NCI-H2196 (cell line): ENCODE measurements at regions not wholly inside any gene's neighbourhood (a gene's known extent, or its start where the extent isn't known, plus 50 kb on each side); places are given as distances from the start of the nearest gene placed in this dataset.

Experiments used
- DNase-seq: peaks from one replicate; lab custom pipeline; 2025; ENCODE audit not compliant: unreplicated experiment; lab: John Stamatoyannopoulos, UW

DNA sequence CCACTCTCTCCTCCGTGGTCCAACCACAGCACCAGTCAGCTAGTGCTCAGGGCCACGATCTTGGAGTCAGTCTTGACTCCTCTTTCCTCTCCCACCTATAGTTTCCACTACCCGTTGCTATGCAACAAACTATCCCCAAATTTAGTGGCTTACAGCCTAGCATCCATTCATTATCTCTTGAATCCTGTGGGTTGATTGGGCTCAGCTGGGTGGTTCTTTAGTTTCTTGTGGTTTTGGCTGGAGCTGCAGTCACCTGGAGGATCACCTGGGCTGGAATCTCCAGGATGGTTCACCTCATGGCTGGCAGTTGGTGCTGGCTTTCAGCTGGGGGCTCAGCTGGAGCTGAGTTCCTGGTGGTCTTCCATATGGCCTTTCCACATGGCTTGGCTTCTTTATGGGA lies 149.9 kb downstream of the ASB1 start:
- DNase-seq = no peak

GRCh38 chr2:238578256-238578655 lies 151.5 kb downstream of the ASB1 start:
- no peak for DNase-seq

GRCh38 chr2:238580486-238580885 lies 153.8 kb downstream of the ASB1 start:
- DNase-seq = no peak

DNA sequence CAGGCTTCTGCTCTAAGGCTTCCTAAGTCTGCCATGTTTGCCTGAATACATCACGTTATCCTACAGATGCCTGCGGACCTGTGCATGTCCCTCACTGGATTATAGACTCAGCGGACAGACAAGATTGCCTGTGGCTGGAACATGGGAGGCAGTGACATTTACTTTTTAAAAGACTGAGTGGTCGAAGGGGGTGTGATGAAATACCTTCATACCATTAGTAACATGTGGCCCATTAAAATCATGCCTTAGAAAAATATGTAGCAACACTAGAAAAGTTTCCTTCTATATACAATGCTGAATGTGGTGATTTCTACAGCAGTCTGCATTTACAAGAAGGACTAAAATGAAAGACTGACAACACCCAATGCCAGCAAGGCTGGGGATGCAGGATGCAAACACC lies 154.4 kb downstream of the ASB1 start:
- DNase-seq = no peak

- no peak for DNase-seq
Observed at GRCh38 chr2:238582159-238582558, 155.4 kb downstream of the ASB1 start.

- no peak for DNase-seq
Observed at GRCh38 chr2:238584617-238585016, 157.9 kb downstream of the ASB1 start.

DNA sequence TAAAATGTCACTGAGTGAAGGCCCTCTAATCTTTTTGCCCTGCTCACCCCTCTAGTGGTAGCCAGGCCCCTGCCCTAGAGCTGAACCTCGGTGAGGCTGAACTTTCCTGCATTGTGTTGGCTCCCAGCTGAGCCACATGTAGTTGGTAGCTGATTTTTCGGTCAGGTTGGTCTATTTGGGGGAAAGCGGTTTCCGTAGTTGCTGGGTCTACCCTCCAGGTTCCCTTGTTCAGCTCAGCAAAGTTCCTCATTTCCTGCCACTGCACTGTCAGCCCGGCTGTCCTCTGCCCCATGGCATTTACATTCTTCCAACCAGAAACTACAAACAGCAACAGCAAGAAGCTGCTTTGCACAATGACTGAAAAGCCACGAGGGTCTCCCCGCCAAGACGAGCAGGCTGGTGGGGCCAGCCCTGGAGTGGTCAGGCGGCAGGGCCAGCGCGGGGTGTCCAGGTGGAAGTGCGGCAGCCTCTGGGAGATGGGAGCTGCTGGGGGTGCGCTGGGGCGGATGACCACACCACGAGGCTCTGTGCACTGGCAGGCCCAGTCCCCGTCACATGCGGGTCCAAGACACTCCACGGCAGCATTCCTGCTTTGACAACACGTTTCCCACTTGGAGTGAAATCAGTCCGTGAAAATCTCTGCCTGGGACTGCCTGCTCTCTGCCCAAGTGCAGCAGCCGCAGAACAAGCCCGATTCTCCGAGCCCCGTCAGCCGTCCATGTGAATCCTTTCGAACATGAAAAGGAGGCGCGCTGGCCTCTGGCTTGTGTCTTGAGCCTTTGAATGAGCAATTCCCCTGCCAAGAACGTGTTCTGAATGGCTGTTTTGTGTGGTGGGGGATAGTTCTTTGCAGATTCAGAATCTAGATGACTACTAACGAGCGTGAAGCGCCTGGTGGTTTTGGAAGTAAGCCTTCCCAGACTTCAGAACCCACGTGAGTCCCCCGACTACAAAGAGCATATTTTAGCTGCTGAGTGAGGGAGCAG lies 159.4 kb downstream of the ASB1 start:
- no peak for DNase-seq

DNA sequence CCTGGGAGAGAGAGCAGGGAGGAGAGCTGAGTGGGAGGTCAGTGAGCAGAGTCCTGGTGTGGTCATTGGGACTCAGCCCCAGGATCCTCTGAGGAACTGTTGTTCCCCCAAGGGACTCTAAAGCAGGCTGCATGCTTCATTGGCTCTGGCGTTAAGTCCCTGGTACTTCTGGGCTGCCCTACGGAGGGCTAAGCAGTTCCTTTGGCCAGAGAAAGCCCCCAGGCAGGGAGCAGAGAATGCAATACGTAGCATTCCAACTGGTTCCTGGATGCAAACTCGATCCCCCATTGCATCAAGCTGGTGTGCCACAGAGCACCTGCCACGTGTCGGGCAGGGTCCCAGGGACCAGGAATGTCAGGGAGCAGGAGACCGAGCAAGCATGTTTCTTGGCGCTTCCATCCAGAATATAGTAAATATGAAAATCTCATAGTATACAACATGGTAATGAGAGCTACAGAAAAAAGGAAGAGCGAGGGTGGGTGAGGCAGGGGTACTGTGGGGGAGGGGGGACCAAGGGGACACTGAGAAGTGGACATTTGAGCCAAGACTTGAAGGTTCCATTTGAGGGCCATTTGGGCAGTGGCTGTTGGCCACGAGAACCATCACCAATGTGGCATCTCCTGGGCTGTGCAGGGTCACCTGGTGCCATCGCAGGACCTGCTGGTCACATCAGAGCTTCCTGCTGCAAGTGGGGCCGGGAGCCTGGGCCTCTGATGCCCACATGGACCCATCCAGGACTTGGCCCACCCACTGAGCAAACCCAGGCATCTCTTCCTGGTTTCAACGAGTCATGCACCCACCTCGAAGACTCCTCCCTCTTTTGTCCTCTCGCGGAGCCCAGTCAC lies 160.4 kb downstream of the ASB1 start:
- no peak for DNase-seq

DNA sequence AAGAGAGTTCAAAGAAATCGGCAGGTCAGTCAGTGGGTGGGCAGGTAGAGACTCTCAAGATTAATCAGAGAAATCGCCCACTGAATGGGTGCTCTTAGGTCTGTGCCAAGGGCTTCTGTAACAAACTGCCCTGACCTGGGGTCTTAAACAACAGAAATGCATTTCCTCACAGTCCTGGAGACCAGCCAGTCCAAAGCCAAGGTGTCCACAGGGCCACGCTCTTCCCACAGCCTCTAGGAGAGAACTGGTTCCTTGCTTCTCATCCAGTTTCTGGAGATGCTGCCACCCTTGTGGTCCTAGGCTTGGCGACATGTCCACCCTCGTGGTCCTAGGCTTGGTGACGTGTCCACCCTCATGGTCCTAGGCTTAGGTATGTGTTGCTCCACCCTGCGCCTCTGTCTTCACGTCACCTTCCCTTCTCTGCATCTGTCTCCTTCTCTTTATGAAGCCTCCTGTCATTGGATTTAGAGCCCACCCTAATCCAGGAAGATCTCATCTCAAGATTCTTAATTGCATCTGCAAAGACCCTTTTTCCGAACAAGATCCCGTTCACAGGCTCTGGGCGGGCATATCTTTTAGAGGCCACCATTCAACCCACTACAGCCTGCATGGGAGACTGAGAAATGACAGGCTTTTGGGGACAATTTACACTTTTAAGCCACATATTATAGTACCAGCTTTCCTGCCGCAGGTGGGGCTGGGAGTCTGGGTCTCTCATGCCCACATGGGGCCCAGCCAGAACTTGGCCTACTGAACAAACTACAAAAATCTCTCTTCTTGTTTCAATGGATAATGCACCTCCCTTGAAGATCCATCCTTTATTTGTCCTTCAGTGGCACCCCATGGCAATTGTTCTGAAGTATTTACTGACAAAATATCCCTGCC lies 161.3 kb downstream of the ASB1 start:
- no peak for DNase-seq

GRCh38 chr2:238589591-238590460 lies 163.1 kb downstream of the ASB1 start:
- DNase-seq = no peak

DNA sequence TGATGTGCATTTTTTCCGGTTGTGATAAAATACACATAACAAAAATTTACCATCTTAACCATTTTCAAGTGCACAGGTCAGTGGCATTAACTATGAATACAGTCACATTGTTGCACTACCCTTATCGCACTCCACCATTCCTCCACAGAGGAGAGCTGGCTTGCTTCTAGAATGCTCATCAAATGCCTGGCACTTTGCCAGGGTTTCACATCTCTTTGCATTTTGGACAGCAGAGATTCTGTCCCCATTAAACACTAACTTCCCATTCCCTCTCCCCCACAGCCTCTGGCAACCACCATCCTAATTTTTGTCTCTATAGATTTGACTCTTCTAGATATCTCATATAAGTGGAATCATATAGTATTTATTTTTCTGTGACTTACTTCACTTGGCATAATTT lies 165.0 kb downstream of the ASB1 start:
- no peak for DNase-seq

DNA sequence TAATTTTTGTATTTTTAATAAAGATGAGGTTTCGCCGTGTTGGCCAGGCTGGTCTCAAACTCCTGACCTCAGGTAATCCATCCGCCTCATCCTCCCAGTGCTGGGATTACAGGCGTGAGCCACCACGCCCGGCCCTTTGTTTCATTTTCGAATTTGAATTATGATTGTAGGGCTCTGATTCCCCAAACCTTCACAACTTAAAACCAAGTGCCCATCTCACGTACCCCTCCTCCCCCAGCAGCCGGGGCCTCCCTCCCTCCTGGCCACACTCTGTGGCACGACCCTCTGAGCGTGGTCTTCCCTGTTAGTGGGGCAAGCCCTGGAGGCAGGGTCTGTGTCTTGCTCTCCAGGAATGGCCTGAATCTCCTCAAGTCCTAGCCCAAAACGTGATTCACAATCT lies 166.5 kb downstream of the ASB1 start:
- no peak for DNase-seq

- DNase-seq = no peak
Observed at GRCh38 chr2:238593678-238594077, 167.0 kb downstream of the ASB1 start.

DNA sequence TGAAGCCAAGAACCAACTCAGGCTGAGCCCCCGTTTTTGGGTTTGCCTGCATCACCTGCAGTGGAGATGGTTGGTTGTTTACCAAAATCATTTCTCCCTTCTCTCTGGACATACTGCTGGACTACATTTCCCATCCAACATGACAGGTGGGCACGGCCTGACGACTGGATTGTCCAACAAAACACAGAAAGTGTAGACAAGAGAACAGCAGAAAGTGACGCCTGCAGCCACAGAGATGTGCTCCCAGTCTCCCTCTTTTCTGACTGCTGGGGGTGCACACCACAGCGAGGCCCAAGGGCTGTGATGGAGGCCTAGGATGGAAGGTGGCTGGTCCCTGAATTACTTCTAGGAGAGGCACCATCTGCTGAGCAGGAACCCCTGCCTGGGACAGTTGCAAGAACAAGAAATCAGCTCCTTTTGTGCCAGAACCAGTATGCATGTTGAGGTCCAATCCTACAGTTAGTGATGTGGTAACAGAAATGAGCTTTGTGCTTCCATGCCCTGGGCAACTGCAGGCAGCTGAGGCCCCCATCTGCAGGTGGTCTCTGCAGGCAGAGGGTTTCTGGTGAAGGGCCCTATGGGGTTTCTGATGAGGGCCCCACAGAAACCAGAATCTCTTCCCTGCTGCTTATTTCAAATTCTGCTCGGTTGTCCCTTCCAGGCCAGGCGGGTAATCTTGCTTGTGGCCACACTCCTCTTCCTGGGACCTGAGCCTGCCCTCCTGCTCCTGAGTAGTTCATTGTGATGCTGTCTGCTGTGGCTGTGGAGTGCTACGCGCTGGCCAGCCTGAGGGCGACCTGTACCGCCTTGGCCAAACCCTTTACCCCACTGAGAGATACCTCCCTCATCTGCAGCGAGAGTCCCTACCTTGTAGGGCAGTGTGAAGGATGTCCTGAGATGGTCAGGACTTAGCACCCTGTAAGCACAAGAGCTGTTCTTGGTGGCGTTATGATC lies 168.3 kb downstream of the ASB1 start:
- DNase-seq = no peak

DNA sequence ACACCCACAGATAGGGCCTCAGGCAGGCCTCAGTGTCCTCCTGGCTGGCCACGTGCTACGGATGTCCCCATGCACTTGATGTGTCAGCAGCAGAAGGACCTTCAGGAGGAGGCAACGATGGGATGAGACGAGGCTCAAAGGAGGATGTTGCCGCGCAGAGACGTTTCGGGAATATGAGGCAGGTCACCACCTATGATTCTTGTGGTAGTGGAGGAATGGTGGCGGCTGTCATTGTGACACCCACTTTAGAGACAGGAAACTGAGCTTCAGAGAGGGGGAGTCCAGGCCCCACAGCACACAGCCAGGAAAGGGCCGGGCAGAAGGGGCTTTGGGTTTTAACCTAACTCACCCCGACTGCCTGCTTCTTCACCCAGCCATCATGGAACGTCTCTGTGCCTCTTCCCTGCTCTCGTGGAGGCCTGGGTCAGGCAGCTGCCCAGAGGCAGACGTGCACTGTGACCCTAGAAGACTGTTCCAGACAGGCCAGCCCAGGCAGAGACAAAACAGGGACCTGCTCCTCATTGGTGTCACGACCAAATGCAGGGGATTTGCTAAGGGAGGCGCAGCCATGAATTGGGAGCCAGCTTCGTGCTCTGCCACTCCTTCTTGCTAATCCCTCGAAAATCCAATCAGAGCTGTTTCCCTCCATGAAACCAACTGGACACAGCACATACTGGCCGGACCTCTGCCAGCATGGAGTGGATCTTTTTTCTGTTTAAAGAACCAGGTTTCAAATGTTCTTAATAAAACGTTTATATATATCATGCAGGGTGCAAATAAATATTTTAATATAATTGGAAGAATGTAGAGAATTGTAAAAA lies 169.2 kb downstream of the ASB1 start:
- no peak for DNase-seq

DNA sequence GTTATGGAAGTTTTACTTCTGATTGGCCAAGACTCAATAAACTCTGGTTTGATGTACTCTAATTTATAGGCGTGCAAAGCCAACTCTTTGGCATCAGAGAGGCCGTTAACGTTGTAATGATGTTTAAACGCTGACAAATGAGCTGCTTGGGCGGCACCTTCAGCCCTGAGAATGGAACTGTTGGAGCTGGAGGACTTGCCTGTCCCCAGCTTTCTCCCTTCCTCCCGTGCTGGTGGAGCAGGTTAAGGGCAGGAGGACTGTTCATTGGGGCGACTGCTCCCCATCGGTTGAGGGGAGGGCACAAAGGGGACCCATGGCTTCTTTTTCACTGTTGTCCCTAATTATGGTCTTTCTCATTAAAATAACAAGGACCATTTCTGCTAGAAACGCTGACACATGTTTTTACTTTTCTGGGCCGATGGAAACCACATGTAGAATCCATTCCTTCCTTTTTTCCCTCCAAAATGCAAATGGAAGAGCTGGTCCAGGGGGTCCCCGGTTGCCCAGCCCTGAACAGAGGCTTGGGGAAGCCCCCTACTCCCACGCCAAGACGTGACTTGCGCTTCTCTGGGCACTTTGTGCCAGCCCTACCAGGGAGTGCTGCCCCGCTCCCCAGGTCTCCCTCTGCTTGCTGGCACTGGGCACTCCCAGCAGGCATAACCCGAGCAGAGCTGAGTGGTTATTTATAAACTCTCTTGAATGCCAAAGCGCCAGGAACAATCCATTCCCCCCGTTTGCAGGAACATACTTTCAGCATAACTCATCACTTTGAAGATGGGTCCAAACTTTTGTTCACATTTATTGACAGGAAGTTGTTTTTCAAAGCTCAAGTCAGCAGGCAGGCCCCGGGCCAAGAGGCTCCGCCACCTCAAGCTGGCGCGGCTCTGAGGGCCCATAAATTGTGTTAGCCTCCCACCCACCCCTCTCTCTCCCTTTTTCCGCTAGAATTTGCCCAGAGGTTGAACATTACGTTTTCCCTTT lies 170.1 kb downstream of the ASB1 start:
- peak; percentile 6 for DNase-seq
